LNCaP clone FGC (cell line): ENCODE measurements at regions not wholly inside any gene's neighbourhood (a gene's known extent, or its start where the extent isn't known, plus 50 kb on each side); places are given as distances from the start of the nearest gene placed in this dataset.
"Not testable (repeated sequence)": the region's sequence is repeated elsewhere in the genome, so short reads cannot be mapped to it uniquely, and the experiment has no call there.

Experiments
- DNase-seq: peaks from one replicate; pipeline ENCODE4 v3.0.0-alpha.2; 2011; ENCODE audit warnings: low read depth
- H3K4me3 ChIP-seq: 2 replicates; pipeline ENCODE4 v1.5.1; 2011; ENCODE audit warnings: mild to moderate bottlenecking, low read depth, low read length, control low read depth
- CTCF ChIP-seq: IDR thresholded peaks from 2 replicates; pipeline ENCODE4 v1.5.1; 2012; ENCODE audit warnings: mild to moderate bottlenecking; ENCODE audit not compliant: control insufficient read depth, insufficient read depth; ENCODE audit errors: extremely low read depth

GRCh38 chr1:90864681-90865080 is 147.6 kb upstream of the BARHL2 start:
- DNase-seq: no peak
- H3K4me3 ChIP-seq: no peak overlapping the region
- no peak for TF ChIP-seq CTCF

- H3K4me3 ChIP-seq: no peak overlapping the region
- no peak for DNase-seq
- no peak for TF ChIP-seq CTCF
Observed at GRCh38 chr1:90862782-90863181, 145.7 kb upstream of the BARHL2 start.

- not testable (repeated sequence) for H3K4me3 ChIP-seq, DNase-seq
Observed at GRCh38 chr1:90861421-90861820, 144.3 kb upstream of the BARHL2 start.

- TF ChIP-seq CTCF: no peak
- H3K4me3 ChIP-seq: no peak overlapping the region
Observed at GRCh38 chr1:90856463-90857007, 139.4 kb upstream of the BARHL2 start.

GRCh38 chr1:90854397-90854924 is 137.4 kb upstream of the BARHL2 start:
- TF ChIP-seq CTCF: no peak
- no peak overlapping the region for H3K4me3 ChIP-seq
- DNase-seq: no peak

More at GRCh38 chr1:90856463-90857007, 139.4 kb upstream of the BARHL2 start:
- DNase-seq: no peak

GRCh38 chr1:90851711-90852050 is 134.6 kb upstream of the BARHL2 start:
- no peak for TF ChIP-seq CTCF
- peak overlapping the region; percentile 76 for H3K4me3 ChIP-seq
- no peak for DNase-seq

- peak overlapping the region; percentile 76 for H3K4me3 ChIP-seq
- peak; percentile 78 for TF ChIP-seq CTCF
- peak; percentile 14 for DNase-seq
Observed at GRCh38 chr1:90850898-90851710, 134.0 kb upstream of the BARHL2 start.
